GM18517 (cell line): ENCODE measurements at regions not wholly inside any gene's neighbourhood (a gene's known extent, or its start where the extent isn't known, plus 50 kb on each side); places are given as distances from the start of the nearest gene placed in this dataset.

Experiments
- ATAC-seq: cut with Tn5 transposase; IDR thresholded peaks from one replicate; pipeline ENCODE4 v1.9.1; 2021; ENCODE audit warnings: mild to moderate bottlenecking, moderate library complexity; ENCODE audit not compliant: unreplicated experiment

- ATAC-seq: no peak
Observed at GRCh38 chr13:106709522-106709921, 141.6 kb upstream of the ARGLU1 start.

DNA sequence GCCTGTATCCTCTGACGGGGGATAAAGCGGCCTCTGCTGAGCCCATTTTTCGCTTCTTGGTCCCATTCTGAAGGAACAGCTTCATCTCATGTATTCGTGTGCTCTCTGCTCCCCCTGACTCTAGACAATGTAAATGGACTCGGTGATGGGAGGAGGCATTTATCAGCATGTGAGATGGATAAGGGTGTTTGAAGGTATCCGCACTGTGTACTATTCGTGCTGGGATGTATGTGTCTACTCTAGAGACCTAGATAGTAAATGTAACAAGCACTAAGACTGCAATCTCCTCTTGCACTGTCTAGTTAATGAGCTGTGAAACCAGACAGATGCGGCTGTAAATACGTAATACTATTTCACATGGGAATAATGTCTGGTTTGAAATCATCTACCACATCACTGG is 134.6 kb upstream of the ARGLU1 start:
- ATAC-seq: no peak

DNA sequence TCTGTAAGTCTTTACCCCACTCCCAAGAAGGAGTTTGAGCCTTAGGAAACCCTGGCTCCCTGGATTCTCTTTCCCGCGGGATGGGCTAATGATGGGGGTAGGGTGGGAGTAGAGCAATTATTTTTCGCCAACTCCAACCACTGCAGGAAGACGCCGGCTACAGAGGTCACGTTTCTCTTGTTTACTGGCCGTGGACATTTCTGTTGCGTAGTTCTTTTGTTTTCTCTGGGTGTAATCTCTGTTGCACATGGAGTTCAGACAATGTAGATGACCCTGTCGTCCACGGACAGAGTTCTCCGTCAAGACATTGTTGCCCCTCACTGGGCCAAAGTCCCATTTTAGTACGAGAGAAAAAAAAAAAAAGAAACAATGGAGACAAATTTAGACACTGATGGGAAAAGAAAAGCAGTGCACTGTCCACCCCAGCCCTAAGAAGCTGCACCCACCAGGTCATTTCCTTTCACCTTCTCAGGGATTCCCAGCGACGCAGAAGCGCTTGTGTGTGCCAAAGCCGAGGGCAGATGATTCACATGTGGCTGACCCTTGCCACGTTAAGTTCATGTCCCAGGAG is 133.9 kb upstream of the ARGLU1 start:
- no peak for ATAC-seq

- ATAC-seq: no peak
Observed at GRCh38 chr13:106700439-106700838, 132.5 kb upstream of the ARGLU1 start.

- ATAC-seq: no peak
Observed at GRCh38 chr13:106700007-106700406, 132.1 kb upstream of the ARGLU1 start.

- ATAC-seq: no peak
Observed at GRCh38 chr13:106699311-106699710, 131.4 kb upstream of the ARGLU1 start.

DNA sequence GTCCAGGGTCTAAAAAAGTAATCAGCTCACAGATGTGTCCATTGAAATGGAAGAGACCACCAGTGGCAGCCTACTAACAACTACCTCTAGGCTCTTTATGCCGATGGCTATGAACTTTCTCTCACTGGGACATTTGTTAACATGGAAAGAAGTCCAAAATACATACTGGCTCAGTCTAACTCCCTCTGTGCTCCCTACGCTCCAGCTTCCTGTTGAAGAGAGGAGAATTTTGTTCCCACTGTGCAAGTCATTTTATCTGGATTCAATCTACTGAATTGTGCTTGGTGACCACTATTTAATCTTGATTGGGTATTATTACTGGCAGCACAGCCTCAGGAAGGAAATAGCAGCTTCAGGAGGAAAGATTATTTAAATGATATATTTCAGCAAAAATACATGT is 128.8 kb upstream of the ARGLU1 start:
- no peak for ATAC-seq

GRCh38 chr13:106696140-106696539 is 128.2 kb upstream of the ARGLU1 start:
- no peak for ATAC-seq

GRCh38 chr13:106695139-106695538 is 127.2 kb upstream of the ARGLU1 start:
- no peak for ATAC-seq

DNA sequence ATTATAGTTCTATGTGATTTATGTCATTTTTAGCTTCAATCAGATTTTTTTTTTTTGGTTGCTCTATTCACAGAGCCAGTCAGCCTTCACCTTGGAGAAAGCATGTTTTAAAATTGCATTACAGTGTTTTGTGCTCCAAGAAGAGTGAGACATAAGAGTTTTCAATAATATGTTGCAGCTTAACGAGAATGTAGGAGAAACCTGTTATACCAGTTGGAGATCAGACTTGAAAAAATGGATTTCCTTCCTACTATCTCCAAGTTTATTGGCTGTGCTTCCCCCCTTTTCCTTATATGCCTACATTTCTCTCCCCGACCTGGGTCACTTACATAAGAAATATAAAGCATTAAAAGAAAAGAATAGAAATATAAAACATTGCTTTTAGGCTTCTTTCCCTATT is 123.9 kb upstream of the ARGLU1 start:
- no peak for ATAC-seq

DNA sequence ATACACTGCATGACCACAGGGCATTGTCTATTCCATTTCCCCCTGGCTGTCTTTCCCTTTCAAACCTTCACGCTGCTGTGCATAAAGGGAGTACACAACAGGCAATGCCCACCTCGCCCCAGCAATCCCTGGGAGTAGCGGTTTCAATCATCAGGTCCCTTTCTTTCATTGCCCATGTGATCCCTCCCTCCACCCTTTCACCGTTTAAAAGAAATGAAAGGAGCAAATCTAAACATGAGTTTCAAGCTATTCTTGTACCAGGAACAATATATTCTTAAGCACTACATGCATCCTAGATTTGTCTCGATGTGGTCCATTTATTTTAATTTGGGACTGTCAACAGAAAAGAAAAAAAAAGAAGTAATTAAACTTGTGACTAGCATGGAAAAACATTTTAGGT is 123.4 kb upstream of the ARGLU1 start:
- no peak for ATAC-seq

DNA sequence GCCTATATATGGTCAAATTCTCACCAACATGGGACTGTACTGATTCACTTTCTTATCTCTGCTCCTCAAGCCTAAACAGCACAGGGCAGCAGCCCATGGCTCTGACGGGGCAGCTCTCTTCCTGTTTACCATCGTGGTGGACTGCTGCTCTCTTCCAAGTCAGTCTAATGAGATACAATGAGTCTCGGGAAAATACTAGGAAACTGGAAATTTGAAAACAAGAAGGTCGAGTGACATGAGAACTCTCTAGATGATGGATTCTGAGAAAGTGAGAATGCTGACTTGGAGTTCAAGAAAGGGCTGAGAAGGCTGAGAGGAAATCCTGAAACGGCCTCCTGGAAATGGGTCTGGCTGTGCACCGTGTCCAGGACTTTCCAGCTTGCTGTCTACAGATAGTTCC is 122.8 kb upstream of the ARGLU1 start:
- no peak for ATAC-seq

GRCh38 chr13:106689906-106690305 is 122.0 kb upstream of the ARGLU1 start:
- no peak for ATAC-seq

- no peak for ATAC-seq
Observed at GRCh38 chr13:106688940-106689339, 121.0 kb upstream of the ARGLU1 start.

GRCh38 chr13:106686163-106686562 is 118.2 kb upstream of the ARGLU1 start:
- no peak for ATAC-seq

GRCh38 chr13:106685143-106685542 is 117.2 kb upstream of the ARGLU1 start:
- no peak for ATAC-seq

- ATAC-seq: no peak
Observed at GRCh38 chr13:106683918-106684317, 116.0 kb upstream of the ARGLU1 start.

DNA sequence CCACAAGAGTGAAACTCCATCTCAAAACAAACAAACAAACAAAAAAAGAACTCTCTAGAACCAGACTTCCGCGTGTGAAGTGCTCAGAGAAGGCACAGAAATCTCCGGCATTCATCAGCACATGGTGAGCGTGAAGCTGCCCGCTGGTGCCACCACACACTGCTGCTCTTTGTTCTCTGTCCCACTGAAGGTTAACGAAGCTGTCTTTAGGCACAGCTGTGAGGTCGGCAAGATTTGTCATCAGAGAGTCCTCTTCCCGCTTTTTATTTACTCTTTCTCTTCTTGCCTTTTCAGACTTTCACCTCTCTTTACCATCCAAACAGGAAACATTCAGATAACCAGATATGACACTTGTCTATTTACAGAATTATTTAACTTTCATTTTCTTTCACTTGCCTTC is 115.2 kb upstream of the ARGLU1 start:
- ATAC-seq: no peak

GRCh38 chr13:106681997-106682396 is 114.1 kb upstream of the ARGLU1 start:
- no peak for ATAC-seq

GRCh38 chr13:106681536-106681935 is 113.6 kb upstream of the ARGLU1 start:
- no peak for ATAC-seq

DNA sequence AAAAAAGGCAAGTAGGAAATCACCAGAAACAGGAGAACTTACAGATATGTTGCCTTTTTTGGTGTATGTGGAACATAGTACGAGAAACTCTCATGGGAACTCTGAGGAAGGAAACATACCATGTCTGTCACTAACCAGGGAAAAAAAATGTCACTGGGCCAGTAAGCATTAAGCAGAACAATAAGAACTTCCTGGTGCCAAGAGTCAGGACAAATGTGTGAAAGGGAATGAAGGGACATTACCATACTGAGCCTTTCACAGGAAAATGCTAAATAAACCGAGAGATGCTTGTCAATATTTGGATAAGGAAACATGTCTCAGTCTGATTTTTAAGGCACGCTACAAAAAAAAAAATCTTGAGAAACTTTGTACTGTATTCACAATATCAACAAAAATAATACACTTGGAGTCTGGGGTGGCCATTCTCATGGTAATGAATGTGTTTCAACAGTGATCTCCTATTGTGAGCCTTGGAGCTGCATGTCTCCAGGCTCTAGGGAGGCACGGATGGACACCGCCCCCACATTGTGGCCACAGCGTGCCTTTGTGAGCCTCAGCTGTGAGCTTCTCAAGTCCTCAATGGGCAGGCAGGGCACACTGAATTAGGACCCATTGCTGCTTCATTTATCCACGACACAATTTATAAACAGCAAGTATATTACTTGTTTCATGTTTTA is 113.0 kb upstream of the ARGLU1 start:
- no peak for ATAC-seq

GRCh38 chr13:106678646-106679418 is 110.9 kb upstream of the ARGLU1 start:
- ATAC-seq: no peak
